DLD1 (cell line): ENCODE measurements at regions not wholly inside any gene's neighbourhood (a gene's known extent, or its start where the extent isn't known, plus 50 kb on each side); places are given as distances from the start of the nearest gene placed in this dataset.

Experiments
- in situ Hi-C: cut with HindIII; loops from 2 replicates; pipeline ENCODE4 v1.10.0; 2017; ENCODE audit warnings: low sequenced_read_pairs

DNA sequence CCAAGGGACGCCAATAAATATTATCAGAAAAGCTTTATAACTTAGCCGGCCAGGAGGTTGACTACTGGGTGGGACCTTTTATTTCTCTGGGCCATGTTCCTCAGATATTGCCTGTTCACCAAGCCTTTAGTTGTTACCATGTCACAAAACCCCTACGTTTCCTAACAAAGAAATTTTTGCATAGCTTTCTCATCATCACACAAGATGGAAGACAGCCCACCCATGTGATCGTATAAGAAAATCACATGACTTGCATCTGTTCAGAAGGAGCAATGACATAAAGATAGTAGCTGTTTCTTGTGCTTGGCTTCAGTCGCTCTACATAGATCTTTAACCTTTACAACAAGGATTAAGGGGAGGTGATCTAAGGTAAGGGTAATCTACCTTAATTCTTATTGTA, 88.9 kb upstream of the NGF start:
- in situ Hi-C loops = no loop called here

DNA sequence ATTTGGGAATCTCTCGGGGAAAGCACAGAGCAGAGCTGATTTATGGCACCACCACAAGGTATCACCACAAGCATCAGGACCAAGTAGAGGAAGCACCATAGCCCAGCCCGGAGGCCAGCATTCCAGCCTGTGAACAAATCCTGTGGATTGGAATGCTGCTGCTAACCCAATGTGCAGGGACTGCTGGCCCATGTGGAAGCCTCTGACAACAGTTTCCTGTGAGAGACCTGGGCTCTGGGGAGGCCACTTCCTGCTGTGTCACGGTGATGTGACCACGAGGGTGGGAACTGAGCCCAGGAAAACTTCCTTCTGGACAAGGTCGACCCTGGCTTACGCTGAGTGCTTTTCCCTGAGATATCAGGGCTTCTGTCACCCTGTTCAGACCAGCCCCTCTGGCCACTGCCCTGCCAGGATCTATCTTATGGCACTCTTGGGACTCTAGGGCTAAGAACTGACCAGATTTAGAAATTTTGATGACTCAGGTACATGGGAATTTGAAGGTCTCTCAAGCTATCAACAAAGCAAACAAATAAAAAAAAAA, 88.3 kb upstream of the NGF start:
- in situ Hi-C loops = no loop called here

DNA sequence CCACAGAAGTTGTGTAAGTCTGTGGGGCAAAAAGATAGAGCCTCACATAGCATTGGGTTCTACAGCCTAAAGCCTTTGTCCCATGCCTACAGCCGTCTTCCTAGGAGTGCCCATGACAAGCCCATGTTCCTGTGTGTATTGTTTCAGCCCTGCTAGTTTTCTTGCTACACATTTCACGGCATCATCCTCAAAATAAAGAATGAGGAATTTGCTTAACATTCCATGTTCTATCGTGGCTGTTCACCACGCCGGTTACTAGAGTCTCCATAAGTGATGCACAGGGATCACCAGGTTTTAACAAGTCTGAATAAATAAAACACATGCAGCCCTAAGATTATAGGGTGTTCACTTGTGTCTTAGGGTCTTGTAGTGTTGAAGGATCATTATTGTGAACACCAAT, 87.4 kb upstream of the NGF start:
- in situ Hi-C loops = no loop called here

DNA sequence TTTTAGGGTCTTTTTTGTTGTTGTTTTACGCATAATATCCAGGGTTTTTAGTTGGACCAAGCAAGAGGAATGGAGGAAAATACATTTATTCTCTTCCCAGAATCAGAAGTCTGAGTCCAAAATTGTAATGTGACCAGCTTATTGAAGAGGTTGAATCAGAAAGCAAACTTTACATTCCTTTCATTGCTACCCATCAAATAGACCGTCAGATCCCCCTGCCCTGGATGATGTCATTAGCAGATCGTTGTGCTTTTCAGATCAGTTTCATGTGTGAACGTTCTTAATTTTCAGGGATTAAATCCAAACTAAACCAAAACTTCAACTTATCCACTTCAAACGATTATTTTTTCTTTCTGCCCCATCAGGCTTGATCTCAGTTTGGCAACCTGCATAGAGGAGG, 85.7 kb upstream of the NGF start:
- in situ Hi-C loops = no loop called here

DNA sequence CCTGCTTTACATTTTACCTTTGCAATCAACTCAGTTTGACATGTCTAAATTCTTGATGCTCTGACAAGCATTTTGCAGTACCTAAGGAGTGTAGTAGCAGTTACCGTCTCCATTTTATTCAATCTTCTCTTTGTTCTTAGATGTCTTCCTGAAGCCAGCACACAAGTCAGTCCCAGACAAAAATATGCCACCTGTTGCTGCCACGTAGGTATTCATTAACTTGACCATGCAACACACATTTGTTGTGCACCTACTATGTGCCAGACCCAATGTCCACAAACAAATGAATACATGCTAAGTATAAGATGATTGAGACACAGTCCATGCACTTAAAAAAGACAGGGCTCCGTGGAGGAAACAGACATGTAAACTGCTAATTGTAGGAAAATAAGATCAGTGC, 81.5 kb upstream of the NGF start:
- in situ Hi-C loops = no loop called here

DNA sequence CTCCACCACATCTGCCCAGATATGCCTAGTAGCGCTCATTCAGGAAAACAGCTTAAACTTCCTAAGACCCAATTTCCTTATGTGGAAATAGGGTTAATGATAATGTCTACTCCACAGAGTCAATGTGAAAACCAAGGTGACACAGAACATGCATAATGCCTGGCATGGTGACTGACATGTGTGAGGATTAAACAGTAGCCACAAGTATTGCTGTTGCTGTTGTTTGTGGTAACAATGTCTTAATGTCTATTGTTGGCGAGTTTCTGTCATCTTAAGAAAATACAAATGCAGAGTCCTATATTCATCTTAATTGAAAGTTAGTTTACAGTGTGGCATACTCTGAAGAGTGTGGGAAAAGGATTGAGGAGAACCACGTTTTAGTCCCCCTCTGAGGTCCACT, 75.6 kb upstream of the NGF start:
- in situ Hi-C loops = no loop called here

DNA sequence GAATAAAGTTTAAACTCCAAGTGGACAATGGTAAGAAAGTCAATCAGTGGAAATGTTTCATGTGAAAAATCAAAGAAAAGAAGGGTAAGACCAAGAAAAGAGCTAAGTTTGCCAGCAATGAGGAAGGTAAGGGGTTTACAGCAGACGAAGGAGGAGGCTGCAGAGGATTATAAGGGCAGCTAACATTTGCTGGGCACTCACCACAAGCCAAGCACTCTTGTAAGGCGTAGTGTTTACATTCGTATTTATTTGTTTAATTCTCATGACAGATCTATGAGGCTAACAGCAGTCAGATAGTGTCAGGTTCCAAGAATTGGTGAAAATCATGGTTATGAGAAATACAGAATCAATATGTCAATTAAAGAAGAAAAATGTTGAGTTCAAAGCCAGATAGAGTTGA, 75.2 kb upstream of the NGF start:
- in situ Hi-C loops = no loop called here

DNA sequence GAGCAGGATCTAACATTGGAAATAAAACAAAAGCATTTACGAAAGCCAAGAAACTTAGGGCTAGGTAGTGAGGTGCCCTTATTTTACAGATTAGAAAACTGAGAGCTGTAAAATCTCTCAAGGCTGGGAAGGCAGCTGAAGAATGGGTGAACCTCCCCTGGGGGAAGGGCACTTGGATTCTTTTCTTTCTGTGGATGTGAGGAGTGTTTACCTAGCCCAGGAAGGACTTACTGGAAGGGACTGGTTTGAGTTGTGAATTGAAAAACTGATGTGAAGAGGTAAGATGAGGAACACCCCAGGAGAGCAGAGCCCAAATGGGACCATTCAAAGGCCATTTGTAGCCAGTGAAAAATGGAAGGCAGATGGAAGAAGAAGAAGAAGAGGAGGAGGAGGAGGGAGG, 74.7 kb upstream of the NGF start:
- in situ Hi-C loops = no loop called here

DNA sequence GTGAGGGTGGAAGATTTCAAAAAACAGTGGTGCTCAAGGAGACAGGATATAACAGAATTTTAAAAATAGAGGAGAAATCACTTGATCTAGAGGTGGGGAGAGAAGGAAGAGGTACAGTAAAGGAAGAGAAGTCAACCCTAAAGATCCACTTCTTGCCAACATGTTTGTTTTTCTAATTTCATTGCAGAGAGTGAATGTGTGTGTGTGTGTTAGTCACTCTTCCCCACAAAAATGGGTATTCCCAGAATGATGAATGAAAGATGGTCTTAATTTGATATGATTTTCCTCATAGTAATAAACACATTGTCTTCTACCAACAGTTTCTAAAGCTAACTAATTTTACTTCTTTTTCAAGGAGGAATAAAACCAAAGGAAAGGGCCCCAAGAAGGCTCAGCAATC, 74.2 kb upstream of the NGF start:
- in situ Hi-C loops = no loop called here

DNA sequence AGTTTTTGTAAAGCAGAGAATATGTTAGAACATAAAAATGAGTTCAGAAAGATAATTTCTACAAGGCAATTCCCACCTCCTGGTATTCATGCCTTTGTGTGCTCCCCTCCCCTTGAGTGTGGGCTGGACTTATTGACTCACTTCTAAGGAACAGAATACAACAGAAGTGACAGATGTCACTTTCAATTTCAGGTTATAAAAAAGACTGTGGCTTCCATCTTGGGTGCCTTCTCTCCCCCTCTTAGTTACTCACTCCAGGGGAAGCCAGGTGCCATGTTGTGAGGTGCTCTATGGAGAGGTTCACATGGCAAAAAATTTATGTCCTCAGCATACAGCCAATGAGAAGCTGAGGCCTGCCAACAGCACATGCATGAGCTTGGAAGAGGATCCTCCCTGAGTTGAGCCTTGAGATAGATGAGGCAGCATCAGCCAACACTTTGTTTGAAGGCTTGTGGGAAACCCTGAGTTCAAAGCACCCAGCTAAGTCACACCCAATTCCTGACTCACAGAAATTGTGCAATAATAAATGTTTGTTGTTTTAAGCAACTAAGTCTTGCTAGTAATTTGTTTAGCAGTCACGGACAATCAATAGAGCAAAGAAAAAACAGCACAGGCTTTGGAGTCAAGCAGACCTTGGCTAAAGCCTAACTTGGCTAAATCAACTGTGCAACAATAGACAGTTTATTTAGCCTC, 73.5 kb upstream of the NGF start:
- in situ Hi-C loops = no loop called here

DNA sequence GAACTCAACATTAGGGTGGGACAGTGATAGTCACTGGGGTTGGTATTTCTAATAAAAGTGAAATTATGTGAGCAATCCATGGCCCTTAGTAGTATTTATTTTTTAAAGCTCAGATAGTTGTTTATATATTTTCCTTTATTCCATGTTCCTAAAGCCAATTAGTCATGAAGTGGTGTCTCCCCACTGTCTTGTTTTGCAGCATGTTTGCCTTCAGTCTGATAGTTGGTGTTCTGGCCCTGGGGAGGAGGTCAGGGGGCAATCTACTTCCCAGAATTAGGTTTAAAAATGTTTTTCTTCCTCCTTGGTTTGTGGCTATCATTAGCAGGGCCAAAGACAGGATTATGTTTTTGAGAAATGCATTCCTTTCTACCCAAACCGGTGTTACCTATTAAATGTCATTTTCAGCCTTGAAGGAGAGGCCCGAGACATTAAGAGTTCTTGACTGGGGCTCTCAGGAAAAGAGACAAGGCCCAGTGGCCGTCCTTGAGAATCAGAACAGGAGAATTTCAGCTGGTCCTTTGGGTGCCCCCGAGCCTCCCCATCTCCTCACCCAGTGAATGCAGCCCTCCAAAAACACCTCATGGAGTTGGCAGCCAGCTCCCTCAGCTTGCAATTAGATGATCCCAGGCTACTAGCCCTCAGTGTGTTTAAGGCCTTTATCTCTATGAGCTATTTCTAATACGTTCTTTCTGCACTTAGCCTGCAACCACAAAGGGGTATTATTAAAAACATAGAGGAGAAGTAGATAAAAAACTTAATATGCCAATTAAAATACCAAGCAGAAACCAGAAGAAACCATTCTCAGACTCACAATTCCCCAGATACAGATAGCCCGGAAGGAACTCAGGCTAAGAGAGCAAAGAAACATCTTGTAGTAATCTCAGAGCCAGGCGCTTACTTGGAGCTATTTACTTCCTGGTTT, 71.3 kb upstream of the NGF start:
- in situ Hi-C loops = no loop called here

DNA sequence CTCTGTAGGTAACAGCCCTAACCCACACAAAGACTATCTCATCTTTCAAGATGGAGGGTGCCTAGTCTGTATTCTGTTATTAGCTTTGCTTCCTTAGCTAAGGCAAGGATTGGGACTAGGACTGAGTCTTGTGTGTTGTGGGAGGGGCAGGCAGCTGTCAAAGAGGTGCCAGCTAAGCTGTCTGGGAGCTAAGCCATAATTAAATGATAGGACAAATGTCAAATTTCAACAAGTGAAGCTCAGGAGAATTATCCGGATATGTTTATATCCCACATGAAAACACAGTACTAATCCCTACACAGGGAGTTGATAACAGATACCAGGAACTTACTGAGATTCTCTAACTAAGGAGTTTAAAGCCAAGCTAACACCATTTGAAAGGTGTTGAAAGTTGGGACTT, 70.5 kb upstream of the NGF start:
- in situ Hi-C loops = no loop called here

DNA sequence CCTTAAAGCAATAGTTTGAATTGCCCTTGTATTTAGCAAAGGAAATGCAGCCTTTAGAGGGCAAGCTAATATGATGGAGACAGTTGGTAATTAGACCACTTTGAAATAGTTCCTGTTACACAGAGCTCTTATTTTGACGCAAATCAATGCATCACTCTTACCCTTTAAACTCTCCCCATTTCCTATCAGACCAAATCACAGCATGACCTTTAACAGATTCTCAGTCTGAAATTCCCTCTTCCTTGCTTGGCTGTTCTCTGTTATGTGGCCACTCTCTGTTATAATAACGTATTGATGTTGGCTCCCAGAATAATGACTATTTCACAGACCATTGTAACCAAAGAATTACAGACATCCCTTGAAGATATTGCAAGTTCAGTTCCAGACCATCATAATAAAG, 66.9 kb upstream of the NGF start:
- in situ Hi-C loops = no loop called here

DNA sequence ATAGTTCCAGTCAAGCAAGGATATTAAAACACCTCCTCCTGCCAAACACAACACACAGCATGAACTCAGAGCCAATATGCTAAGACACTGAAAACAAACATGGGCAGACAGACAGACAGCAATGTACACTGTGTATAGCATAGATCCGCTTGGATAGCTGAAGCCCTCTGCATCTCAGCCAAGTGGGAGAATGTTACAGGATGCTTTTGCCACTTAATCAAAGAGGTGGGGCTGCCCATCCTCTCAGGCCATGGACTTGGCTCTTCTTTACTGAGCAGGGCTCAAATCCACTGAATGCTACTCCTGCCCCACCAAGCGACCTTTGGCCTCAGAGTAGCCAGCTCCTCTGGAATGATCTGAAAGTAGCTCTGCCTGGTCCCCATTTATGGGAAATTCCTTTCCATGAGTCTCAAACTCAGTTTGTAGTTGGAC, 64.7 kb upstream of the NGF start:
- in situ Hi-C loops = no loop called here

DNA sequence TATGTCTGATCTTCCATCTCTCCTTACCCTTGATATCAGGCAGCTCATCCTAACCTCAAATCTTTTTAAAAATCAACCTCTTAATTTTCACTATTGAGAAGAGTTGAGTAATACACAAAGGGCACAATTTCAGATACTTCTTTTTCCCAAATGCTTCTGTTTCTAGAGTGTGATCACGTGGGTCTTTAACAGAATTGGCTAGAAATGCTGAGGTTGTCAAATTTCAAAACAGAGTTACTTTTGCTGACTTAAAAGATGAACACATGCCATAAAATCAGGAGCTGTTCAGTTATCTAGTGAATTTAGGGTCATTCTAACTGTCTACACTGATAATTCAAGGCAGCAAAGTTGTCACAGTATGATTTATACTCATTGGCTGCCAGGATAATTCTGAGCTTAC, 63.6 kb upstream of the NGF start:
- in situ Hi-C loops = no loop called here

DNA sequence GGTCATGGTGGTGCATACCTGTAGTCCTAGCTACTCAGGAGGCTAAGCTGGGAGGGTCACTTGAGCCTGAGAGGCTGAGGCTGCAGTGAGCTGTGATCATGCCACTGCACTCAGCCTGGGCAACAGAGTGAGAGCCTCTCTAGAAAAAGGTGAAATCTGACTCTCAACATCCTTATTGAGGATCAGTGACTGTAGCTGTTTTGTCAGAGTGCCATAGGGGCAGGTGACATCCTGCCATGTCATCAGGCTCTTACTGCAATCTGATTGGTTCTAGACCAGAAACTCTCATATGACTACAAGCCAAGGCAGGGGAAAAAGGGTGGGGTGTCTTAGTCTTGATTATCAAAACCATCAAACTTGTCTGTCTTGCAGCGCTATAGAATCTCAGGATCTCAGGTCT, 62.8 kb upstream of the NGF start:
- in situ Hi-C loops = no loop called here

DNA sequence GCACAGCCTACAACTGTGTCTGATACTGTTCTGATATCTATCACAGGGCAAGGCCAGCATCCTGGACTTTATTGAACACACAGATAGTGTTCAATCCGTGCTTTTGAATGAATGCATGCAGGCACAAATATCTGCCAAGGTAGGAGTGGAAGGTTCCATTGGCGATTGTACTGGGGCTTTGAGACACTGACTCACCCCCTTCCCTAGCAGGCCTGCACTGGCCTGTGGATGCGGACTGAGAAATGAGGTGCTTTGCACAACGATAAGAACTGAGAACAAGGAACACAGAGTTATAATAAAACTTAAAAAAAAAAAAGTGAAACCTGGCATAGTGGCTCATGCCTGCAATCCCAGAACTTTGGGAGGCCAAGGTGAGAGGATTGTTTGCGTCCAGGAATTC, 62.4 kb upstream of the NGF start:
- in situ Hi-C loops = no loop called here

DNA sequence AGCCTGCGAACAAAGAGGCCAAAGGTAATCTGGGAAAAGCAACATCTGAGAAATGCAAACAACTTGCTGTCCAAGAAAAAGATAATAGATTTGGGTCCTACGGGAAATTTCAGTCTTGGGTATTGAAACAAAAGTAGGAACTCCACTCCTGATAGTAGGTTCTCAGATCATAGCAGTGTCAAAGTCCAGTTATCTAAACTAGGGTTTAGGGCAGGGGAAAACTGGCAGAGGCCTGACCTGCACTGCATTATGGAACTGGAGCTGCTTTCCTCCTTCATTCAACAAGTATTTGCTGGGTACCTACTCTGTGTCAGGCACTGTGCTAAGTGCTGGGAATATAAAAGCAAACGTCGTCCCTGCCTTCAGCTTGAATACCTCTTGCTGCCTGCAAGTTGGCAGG, 60.7 kb upstream of the NGF start:
- in situ Hi-C loops = no loop called here
